ENCODE measurements at regions not wholly inside any gene's neighbourhood (a gene's known extent, or its start where the extent isn't known, plus 50 kb on each side); places are given as distances from the start of the nearest gene placed in this dataset.
"Not testable (repeated sequence)": the region's sequence is repeated elsewhere in the genome, so short reads cannot be mapped to it uniquely, and the experiment has no call there.

GRCh38 chr9:94033383-94033782 is 50.9 kb upstream of the PTPDC1 start:
- no peak for DNase-seq

- DNase-seq, result no peak
These were observed 52.3 kb upstream of the PTPDC1 start for GRCh38 chr9:94031946-94032345.

GRCh38 chr9:94031380-94031779 is 52.9 kb upstream of the PTPDC1 start:
- no peak for DNase-seq

- peak; percentile 70 for DNase-seq
These were observed 53.7 kb upstream of the PTPDC1 start for GRCh38 chr9:94030318-94031179.

DNA sequence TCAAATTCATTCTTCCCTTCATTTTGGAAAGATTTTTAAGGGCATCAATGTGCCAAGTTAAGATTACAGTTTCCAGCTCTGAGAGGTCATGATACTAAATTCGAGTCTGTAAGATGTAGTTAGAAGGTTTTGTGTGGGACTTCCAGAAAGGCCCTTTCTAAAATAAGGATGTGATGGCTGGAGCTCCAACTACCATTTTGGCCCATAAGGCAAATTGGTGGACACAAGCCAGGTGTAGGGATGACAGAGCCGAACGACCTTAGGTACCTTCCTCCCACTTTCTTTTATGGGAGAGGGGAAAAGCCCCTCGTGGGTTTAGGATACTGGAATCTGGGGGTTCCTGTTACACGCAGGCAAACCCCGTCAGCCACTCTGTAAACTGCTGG is 54.3 kb upstream of the PTPDC1 start:
- no peak for DNase-seq

DNA sequence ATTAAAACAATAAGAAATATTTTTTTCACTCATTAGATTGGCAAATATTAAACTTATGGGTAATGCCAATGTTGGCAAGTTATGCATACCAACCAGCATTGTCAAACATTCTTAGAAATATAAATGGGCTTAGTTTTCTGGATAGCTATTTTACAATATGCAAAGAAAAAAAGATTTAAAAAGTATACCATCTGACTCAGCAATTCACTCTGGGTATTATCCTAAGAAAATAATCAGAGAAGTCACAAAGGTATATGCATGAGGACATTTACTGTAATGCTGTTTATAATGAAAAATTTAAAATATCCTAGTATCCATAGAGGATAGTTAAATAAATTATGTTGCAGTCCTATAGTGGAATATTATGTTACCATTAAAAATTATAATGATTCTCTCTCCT is 57.4 kb upstream of the PTPDC1 start:
- DNase-seq, result no peak

GRCh38 chr9:94022476-94022875 is 61.8 kb upstream of the PTPDC1 start:
- not testable (repeated sequence) for DNase-seq

DNA sequence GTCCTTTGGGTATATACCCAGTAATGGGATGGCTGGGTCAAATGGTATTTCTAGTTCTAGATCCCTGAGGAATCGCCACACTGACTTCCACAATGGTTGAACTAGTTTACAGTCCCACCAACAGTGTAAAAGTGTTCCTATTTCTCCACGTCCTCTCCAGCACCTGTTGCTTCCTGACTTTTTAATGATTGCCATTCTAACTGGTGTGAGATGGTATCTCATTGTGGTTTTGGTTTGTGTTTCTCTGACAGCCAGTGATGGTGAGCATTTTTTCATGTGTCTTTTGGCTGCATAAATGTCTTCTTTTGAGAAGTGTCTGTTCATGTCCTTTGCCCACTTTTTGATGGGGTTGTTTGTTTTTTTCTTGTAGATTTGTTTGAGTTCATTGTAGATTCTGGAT is 63.4 kb upstream of the PTPDC1 start:
- DNase-seq, result not testable (repeated sequence)

DNA sequence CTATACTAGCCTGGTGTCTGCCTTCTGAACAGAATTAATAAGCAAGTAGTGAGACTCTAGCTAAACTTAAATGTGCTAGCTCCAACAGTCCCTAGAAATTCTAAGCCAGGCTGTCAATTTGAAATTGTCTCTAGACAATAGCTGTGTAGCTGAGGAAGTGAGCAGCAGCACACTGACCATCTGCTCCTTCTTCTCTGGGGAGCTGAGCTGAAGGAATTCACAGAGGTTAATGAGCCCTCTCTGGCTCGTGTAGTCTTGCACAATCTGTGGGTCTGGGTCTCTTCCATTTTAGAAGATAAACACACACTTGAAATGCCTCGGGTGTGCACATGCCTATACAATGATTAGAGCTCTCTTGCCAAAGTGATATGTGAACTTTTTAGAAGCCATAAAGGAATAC is 63.5 kb upstream of the BARX1 start:
- DNase-seq, result no peak

DNA sequence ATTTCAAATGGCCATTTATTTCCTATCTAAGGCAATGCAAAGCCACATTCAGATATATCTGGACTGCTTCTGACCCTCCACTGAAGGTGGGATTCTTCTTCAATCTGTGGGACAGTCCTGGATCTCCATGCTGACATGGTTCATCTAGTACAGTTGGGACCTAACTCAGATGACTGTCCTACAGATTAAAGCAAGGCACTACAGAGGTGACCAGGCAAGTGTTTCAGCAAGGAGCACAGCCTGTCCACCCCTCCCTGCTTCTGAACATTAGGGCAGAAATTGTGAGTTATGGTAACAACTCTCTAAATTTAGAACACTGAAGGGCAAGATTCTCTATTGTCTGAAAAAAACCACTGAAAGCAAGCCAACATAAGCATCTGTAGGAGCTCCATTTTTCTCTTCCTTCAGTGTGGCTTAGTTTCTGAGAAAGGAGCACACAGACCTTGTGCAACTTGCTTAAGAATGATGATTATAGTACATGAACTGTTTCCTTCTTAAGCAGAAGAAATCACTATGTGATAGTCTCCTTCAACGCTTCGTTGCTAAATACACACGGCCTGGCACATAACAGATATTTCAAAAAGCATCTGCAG is 62.9 kb upstream of the BARX1 start:
- DNase-seq, result no peak

GRCh38 chr9:94016744-94017143 is 61.6 kb upstream of the BARX1 start:
- DNase-seq, result no peak

GRCh38 chr9:94014920-94015319 is 59.8 kb upstream of the BARX1 start:
- no peak for DNase-seq

DNA sequence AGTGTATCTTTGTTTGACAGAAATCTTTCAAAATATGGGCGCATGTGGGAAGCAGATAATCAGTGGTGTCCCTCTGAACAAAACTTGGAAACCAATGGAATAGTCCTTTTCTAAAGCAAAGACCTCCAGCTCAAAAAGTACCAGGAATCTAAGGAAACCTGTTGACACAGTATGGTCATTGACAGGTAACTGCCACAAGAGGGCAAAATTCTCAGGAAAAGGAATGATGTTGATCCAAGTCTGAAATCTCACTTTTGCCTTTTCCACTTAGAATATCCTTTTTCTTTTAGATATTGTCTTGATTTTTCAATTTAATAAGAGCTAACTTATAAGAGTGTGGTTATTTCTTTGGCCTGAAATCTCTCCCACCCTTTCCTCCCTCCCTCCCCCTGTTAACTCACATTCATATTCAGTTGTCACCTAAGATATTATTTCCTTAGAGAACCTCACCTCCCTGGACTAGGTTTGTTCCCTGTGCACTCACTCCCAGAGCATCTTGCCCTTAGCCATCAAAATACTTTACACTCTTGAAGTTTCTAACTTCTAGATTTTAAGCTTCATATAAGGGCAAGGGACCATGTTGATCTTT is 59.0 kb upstream of the BARX1 start:
- DNase-seq, result no peak

- no peak for DNase-seq
These were observed 55.9 kb upstream of the BARX1 start for GRCh38 chr9:94010980-94011533.

DNA sequence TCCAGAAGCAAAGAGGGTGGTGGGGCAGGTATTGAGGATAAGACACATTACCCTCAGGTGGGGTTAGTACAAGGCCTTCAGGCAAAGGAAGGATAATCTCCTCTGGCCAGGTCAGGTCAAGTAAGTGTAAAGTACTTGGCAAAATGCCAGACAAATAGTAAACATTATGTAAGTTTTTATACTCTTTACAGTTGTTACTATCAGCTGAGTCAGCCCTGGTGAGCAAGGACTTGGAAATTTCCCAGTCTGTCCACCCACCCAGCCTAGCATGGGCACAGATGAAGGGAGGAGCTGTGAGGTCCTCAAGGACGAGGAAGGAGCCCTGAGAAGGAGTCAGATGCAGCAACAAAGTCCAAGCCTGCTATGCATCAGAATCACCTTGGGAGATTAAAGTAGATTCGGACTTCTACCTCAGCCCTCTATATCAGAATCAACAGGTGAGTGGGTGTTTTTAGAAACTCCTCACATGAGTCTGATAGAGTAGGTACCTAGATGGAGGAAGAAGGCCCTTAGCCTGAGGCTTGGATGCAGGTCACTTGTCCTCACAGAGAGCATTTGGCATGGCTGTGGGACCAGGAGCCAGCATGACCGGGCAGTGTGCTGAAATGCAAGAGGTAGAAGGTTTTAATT is 50.2 kb upstream of the BARX1 start:
- no peak for DNase-seq
